ENCODE measurements at regions not wholly inside any gene's neighbourhood (a gene's known extent, or its start where the extent isn't known, plus 50 kb on each side); places are given as distances from the start of the nearest gene placed in this dataset.

- TF ChIP-seq POLR2A (IDR thresholded peaks at IDR 0.05; ENCODE audit: low read depth, low read length) (no peak), TAF1 (IDR thresholded peaks at IDR 0.05; ENCODE audit: low read depth, low read length) (no peak), POLR2AphosphoS5 (IDR thresholded peaks at IDR 0.05; ENCODE audit: low read depth, low read length) (no peak)
Observed at GRCh38 chr20:39592371-39592770, 630.2 kb downstream of the DHX35 start.

Measured in GM12891 (cell line).